GM18511 (cell line): ENCODE measurements at regions not wholly inside any gene's neighbourhood (a gene's known extent, or its start where the extent isn't known, plus 50 kb on each side); places are given as distances from the start of the nearest gene placed in this dataset.
"Not testable (repeated sequence)": the region's sequence is repeated elsewhere in the genome, so short reads cannot be mapped to it uniquely, and the experiment has no call there.

Source experiments
- ATAC-seq: cut with Tn5 transposase; IDR thresholded peaks from one replicate; pipeline ENCODE4 v1.9.1; 2021; ENCODE audit warnings: mild to moderate bottlenecking, moderate library complexity; ENCODE audit not compliant: unreplicated experiment

DNA sequence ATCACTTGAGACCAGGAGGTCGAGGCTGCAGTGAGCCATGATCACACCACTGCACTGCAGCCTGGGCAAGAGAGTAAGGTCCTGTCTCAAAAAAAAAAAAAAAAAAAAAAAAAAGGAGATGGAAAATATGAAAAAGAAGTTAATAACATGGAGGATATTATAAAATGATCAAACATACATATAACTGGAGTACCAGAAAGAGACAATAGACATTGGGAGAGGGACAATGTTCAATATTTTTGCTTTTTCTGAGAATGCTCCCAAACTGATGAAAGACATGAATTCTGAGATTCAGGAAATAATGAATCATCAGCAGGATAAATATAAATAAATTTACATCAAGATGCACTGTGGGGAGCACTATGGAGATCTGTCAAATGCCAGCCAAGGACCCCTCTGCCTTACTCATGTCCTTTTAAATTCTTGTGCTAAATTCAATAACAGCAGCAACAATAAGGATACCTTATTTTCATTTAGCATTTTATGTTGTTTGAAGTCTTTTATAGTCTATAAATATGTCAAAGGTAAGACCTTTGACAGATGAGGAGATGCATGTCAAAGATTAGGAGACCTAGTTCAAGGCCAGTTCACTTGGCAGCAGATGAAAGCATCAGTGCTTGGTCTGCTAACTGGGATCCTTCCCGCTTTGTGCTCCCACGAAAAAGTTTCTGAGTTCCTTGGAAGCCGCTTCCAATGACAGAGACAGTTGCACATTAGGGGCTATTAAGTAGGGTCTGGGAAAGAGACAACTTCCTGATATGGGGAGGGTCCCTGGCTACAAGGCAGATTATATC, 97.7 kb downstream of the TLR5 start:
- ATAC-seq: no peak

DNA sequence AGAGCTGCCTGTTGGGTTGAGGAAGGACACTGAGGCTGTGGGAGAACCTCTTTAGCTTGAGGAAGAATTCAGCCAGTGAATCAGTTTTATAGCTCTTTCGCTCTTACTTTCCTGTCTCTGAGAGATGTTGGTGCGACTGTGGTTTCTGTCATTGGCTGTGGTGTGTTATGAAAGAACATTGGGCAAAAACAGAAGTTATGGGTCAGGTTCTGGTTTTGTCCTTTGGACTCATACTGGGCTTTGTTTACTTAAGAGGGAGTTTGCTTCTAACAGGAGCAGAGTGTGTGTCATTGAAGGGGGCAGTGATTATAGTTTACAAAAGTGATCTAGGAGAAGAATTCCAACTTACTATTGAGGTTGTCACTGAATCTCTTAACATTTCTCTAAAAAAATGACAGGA, 97.0 kb downstream of the TLR5 start:
- ATAC-seq: no peak

DNA sequence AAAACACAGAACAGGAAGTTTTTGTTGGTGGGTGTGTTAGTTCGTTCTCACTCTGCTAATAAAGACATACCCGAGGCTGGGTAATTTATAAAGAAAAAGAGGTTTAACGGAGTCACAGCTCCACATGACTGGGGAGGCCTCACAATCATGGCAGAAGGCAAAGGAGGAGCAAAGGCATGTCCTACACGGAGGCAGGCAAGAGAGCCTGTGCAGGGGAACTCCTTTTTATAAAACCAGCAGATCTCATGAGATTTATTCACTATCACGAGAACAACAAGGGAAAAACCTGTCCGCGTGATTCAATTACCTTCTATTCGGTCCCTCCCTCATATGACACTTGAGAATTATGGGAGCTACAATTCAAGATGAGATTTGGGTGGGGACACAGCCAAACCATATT, 96.6 kb downstream of the TLR5 start:
- ATAC-seq: not testable (repeated sequence)

DNA sequence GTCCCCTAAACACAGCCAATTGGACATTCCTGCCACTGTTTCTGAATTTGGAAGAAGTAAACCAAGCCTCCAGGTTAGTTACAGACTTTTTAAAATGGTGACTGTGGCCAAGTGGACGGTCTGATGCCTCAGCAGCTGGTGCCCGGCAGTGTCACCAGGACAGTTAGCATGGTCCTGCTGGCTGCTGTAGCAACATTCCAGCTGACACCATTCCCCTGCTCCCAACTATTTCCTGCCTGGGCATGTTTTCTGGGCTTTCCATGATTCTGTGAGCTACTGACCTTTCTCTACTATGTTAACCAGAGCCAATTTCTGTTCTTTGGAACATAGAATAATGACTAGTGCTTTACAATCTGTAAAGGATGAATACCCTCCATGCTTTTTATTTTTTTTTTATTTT, 95.0 kb downstream of the TLR5 start:
- no peak for ATAC-seq

DNA sequence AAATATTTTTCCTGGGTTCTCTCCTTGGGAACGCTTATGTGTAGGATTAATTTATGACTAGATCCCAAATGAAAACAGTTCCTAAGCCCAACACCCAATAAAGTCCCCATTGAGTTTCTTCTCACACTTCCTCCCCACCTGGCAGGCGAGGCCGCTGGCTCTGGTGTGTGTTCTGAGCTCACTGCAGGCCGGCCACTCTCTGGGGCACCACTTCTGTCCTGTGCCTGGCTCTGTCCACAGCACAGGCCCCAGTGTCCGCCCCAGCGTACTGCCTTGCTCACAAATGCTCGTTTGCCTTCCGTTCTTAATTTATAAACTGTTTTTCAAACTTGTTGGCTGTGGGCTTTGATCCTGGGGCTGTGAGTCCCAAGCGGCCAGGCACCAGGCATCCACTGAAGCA, 90.6 kb downstream of the TLR5 start:
- no peak for ATAC-seq

DNA sequence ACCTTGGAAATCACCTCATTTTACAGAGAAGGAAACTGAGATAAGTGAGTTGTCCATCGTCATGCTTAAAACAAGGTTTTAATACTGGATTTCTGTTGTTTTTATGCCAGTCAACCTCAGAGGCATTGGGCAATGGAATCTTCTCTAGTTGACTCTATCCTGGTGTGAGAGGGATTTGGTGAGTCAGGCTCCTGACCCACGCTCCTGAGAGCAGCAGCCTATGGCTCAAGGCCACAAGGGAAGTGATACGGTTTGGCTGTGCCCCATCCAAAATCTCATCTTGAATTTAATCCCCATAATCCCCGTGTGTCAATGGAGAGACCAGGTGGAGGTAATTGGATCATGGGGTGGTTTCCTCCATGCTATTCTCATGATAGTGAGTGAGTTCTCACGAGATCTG, 90.1 kb downstream of the TLR5 start:
- ATAC-seq: no peak

DNA sequence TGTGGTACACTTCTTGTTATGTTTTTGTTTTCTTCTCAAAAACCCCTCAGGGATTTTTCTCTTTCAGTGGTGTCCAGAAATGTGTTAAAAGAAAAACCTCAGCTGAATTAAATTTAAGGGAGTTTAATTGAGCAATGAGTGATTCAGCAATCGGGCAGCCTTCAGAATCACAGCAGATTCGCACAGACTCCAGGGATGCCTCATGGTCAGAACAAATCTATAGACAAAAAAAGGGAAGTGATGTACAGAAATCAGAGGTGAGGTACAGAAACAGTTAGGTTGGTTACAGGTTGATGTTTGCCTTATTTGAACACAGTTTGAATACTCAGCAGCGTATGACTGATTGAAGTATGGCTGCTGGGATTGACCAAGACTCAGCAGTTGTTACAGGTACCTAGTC, 86.2 kb downstream of the TLR5 start:
- ATAC-seq: no peak

DNA sequence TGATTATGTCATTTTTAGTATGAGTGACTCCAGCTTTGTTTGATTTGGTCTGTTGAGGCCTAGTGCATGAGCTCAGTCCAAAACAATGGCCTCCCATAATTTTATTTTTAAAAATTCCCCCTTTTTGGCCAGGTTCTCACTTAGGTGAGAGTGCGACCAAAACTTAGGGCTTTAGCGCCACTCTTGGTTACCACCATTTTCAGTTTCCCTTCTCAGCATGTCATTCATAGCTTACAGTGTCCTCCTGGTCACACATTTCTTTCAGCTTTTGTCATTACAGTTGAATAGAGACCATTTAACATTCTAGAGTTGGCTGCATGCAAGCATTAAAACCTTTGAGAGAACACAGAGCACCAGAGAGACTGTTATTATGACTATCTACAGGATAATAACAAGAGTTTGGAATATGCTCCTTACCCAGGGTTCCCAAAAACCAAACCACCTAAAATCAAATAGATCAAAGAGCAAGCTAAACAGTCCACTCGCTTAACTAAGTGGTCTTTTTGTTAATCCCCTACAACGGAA, 85.4 kb downstream of the TLR5 start:
- ATAC-seq: no peak
